NCI-H2029 (cell line): ENCODE measurements at regions not wholly inside any gene's neighbourhood (a gene's known extent, or its start where the extent isn't known, plus 50 kb on each side); places are given as distances from the start of the nearest gene placed in this dataset.
A peak's percentile ranks its signal among the peaks of the same experiment; 100 is the strongest.
"Not testable (repeated sequence)": the region's sequence is repeated elsewhere in the genome, so short reads cannot be mapped to it uniquely, and the experiment has no call there.

Source experiments
- DNase-seq: peaks from one replicate; lab custom pipeline; 2025; lab: John Stamatoyannopoulos, UW

DNA sequence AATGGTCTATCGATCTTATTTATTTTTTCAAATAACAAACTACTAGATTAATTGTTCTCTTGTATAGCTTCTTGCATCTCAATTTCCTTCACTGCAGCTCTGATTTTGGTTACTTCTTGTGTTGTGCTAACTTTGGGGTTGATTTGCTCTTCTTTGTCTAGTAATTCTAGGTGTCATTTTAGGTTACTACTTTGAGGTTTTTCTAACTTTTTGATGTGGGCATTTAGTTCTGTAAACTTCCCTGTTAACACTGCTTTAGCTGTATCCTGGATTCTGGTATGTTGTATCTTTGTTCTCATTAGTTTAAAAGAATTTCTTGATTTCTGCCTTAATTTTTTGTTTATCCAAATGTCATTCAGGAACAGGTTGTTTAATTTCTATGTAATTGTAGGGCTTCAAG, 1188.0 kb downstream of the DNAJB9 start:
- no peak for DNase-seq

DNA sequence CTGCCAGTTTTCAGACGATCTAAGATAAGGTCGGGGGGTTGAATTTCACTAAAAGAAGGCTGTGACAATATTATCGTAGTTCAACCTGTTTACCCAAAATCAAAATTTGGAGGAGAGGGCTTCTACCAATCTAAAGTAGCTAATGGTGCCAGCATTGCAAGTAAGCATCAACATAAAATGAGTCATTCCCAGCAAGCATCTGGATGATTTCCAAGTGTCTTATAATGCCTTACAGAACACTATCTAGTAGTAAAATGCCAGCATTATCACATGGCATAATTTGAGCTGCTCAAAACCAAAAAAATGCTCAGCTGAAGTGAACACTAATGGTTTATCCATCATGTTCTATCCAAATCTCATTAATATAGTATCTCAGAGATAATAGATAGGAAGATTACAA, 1193.9 kb downstream of the DNAJB9 start:
- no peak for DNase-seq

GRCh38 chr7:109772161-109772560, 1202.5 kb downstream of the DNAJB9 start:
- DNase-seq = no peak

GRCh38 chr7:109782806-109783205, 1213.1 kb downstream of the DNAJB9 start:
- DNase-seq = no peak

- DNase-seq = no peak
These were observed 1236.9 kb downstream of the DNAJB9 start for GRCh38 chr7:109806548-109806947.

DNA sequence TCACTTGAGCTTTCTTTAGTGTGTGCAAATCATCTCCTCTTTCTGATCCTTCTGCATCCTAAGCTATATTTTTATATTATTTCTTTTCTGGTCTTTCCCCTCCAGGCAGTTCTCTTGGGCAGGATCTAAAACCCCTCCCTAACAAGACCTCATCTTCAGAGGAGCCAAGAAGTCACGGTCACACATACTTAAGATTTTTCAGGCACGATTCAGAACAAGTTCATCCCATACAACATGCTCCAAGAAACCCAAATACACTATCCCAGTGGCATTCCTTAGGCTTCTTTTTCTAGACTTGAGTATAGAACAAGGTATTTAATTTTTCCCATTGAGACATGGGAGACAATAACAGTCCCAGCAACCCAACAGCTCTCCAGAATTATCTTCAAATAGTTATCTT, 1251.5 kb downstream of the DNAJB9 start:
- no peak for DNase-seq

DNA sequence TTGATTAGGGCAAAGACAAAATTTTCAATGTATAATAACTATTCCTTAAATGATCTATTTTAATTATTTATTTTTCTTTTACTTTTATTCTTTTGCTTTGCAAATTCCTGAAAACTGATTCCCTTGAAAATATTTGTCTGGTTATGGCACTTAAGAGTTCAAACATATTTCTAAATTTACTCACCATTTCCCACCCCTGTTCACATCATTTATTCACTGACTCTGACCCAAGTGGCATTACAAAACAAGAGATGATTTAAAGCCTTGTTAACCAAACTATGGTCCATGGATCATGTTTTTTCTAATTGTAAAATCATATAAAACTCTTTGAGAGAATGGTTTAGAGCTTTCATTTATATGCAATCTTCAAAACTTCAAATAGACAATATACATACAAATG, 1256.1 kb upstream of the LRRN3 start:
- DNase-seq = no peak

GRCh38 chr7:109835577-109835976, 1255.3 kb upstream of the LRRN3 start:
- no peak for DNase-seq

GRCh38 chr7:109836016-109836415, 1254.9 kb upstream of the LRRN3 start:
- DNase-seq = no peak

DNA sequence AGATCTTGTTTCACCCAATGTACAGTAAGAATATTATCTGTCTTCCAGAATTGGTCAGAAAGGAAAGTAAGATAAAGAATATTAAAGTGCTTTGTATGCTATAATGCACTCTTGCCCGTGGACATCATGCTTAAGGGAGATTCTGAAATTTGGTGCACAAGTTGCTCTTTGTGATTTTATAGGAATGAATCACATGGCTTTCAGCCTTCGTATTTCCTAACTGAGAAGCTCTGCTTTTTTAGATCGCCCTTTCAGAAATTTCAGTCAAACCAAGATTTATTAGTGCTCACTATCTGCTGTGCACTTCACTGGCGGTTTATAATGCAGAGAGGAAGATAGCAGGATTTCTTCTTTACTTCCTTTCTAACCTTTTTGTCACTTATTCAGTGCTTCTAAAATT, 1248.5 kb upstream of the LRRN3 start:
- DNase-seq = no peak

DNA sequence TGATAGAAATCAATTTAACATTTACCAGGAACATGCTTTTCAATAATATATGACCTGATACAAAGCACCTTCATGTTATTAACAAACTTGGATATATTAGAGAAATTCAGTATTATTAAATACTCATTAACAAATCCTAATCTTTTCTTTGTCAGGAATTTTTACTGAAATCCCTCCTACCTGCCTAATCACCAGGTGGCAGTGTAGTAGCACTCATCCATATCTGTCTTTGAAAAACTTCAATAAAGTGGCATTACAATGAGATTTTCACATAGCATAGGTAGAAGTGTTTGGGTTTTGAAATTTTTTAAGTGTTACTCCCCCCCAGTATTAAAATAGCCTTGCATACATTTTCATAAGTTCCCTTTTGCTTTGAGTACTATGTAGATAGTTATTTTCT, 1246.6 kb upstream of the LRRN3 start:
- no peak for DNase-seq

GRCh38 chr7:109864230-109864629, 1226.7 kb upstream of the LRRN3 start:
- no peak for DNase-seq

DNA sequence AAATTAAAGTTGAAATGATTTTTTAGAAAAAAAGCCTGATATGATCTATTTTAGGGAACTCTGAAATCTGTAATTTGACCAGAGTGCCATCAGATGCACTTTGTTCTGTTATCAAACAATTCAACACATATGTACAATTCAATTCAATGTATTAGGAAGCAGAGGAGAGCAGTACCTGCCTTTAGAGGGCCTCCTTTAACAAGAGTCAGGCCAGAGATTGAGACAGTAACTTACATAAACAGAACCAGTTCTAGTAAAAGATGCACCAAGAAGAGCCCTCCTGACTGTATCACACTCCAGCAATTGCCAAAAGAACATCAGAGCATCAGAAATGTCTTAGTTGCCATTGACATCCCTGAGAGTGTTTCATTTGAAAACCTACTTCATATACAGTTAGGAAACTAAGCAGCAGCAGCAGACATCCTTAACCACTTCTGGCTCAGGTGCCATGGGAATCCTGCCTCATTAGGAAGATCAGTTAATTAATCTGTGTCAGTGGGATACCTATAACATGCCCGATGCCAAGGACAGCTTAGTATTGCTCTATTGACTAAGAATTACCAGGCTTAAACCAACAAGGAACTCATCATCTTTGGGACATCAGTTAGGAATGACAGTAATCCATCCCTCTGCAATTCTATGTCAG, 1222.6 kb upstream of the LRRN3 start:
- no peak for DNase-seq

DNA sequence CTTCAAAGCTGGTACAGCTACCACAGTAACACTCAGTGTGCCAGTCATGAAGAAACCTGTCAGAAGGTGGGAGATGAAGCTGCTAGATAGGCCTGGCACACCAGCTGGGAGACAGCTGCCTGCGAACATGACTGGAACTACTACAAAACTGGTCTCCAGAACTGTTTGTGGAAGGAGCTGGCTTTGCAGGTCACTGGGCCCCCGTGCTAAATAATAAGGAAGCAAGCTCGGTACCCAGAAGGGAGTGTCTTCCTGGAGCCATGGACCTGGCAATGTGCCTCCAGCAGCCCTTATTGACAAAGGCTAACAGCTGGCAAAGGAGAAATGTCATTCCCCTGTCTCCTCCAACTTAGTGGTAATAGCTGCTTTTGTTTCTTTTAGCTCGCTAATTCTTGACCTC, 1217.6 kb upstream of the LRRN3 start:
- peak; percentile 54 for DNase-seq

DNA sequence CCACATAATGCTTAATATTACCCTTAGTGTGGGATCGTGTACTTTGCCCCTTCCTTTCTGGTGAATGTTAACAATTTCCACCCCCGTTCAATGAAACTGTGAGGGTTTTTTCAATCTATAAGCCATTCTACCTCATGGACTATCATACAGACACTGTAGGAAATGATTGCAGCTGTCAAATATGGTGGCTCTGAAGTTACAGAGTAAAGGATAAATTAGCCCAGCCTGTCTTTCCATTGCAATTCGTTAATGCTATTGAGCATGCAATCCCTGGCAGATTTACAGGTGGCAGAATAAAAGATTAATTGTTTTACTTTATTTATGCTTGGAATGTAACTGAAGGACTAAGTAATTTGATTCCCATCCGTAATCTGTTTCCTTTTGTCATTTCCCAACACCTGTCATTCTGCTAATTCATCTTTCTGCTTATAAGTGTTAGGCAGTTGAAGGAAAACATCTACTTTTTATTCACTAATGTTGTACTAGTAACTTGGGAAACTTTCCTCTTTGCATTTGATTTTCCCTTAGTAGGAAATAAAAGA, 1211.6 kb upstream of the LRRN3 start:
- no peak for DNase-seq

DNA sequence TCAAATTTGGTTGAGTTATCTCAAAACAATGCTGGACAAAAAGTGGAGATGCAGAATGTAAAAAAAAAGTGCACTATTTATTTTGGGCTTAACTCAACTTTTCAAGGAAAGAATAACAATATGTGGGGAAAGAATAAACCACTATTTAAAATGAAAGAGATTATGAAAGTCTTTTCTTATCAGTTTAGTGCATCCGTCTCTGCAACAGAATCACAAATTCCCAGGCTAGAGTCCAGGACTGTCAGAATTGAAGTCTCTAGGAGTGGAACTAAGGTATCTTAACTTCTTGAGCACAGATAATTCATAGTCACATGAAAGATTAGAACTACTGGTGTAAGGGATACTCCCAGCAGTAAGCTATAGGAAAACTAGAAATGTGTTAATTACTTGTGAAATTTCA, 1200.3 kb upstream of the LRRN3 start:
- DNase-seq = no peak

- no peak for DNase-seq
These were observed 1197.7 kb upstream of the LRRN3 start for GRCh38 chr7:109893231-109893630.

GRCh38 chr7:109895536-109895935, 1195.4 kb upstream of the LRRN3 start:
- DNase-seq = no peak

DNA sequence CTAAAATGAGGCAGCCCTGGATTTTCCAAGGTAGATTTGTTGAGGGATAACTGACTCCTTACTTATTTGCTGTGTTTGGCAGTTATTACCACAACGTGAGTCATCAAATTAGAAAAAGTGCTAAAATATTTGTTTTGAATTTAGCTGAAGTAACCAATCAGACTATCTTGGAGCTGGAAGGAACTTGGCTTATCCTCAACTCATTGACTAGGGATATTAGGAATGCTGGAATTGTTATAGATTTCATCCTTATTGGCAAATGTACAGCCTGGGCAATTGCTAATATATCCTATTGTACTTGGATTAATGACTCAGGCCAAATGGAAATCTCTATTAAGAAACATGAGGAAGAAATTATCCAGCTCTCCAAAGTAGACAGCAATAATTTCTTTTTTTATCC, 1189.0 kb upstream of the LRRN3 start:
- no peak for DNase-seq

DNA sequence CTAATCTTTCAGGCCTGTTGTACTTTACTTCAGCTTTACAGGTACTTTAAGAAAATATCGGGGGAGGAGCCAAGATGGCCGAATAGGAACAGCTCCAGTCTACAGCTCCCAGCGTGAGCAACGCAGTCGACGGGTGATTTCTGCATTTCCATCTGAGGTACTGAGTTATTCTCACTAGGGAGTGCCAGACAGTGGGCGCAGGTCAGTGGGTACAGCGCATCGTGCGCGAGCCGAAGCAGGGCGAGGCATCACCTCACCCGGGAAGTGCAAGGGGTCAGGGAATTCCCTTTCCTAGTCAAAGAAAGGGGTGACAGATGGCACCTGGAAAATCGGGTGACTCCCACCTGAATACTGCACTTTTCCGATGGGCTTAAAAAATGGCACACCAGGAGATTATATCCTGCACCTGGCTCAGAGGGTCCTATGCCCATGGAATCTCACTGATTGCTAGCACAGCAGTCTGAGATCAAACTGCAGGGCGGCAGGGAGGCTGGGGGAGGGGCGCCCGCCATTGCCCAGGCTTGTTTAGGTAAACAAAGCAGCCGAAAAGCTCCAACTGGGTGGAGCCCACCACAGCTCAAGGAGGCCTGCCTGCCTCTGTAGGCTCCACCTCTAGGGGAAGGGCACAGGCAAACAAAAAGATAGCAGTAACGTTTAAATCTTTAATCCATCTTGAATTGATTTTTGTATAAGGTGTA, 1185.4 kb upstream of the LRRN3 start:
- DNase-seq = not testable (repeated sequence)

GRCh38 chr7:109915670-109916069, 1175.3 kb upstream of the LRRN3 start:
- DNase-seq = no peak

DNA sequence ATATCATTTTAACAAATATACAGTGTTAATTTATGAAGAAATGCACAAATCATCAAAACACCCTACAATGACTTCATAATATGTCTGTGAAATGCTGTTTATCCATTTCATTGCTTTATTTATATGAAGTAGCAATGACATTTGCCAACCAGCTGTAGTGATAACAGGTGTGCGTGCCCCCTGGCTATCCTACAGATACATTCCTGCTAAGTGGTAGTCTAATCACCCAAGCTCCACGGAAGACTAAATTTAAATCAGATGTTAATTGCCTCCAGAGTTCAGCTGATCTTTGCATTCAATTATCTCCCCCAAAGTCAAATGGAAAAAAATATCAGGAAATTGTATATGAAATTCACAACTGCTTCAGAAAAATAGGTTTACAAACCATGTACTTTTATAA, 1164.2 kb upstream of the LRRN3 start:
- no peak for DNase-seq

DNA sequence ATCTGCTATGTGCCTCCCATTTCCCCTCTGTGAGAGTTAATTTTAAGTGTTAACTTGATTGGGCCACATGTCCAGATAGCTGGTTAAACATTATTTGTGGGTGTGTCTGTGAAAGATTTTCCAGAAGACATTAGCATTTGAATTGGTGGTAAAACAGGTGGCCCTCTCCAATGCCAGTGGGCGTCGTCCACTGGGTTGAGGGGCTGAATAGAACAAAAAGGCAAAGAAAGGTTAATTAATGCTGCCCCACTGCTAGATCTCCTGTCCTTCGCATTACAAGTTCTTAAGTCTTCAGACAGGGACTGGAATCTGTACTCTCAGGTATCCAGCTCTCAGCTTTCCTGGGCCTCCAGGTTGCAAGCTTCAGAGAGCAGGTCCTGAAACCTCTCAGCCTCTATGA, 1160.9 kb upstream of the LRRN3 start:
- DNase-seq = no peak

DNA sequence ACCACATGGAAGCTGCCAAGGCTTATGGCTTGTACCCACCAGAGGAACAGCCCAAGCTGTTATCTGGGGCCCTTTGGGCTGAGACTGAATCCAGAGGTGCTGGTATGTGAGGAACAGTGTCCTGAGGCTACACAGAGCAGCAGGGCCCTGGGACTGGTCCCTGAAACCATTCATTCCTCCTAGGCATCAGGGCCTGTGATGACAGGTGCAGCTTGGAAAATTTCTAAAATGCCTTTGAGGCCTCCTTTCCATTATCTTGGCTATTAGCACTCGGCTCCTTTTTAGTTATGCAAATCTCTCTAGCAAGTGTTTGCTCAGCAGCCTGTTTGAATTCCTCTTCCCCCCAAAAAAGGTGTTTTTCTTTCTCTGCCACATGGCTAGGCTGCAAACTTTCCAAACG, 1151.7 kb upstream of the LRRN3 start:
- DNase-seq = no peak
